CD8-positive, alpha-beta memory T cell (primary cell): ENCODE measurements at regions not wholly inside any gene's neighbourhood (a gene's known extent, or its start where the extent isn't known, plus 50 kb on each side); places are given as distances from the start of the nearest gene placed in this dataset.

ENCODE experiments used
- CTCF ChIA-PET: fragments of 350-600 bp; sonication (Branson Sonifier 250); formaldehyde crosslinking; loops from one replicate; lab custom pipeline; 2021; ENCODE audit warnings: antibody characterized with exemption; lab: Charles Lee
- POLR2A ChIA-PET: fragments of 350-600 bp; sonication (Branson Sonifier 250); formaldehyde crosslinking; loops from one replicate; lab custom pipeline; 2021; ENCODE audit warnings: antibody characterized with exemption; lab: Charles Lee
- DNase-seq, 5 donors: peaks; one replicate each; pipeline versions ENCODE4 v3.0.0 to v3.0.0-alpha.2; 2020 to 2022; ENCODE audit warnings: mixed read lengths in 1 of 5
- H3K27ac ChIP-seq: one replicate; pipeline ENCODE4 v1.7.0; 2013; ENCODE audit warnings: low read depth, mild to moderate bottlenecking, low read length, moderate library complexity
- H3K27me3 ChIP-seq: 2 replicates; pipeline ENCODE4 v1.7.0; 2013; ENCODE audit warnings: low read length, mild to moderate bottlenecking; ENCODE audit not compliant: insufficient read depth, poor library complexity, severe bottlenecking
- H3K36me3 ChIP-seq: 2 replicates; pipeline ENCODE4 v1.7.0; 2013; ENCODE audit warnings: mild to moderate bottlenecking, low read length, moderate library complexity; ENCODE audit not compliant: insufficient read depth
- H3K4me1 ChIP-seq: 2 replicates; pipeline ENCODE4 v1.7.0; 2013; ENCODE audit warnings: mild to moderate bottlenecking, low read length, moderate library complexity; ENCODE audit not compliant: insufficient read depth
- H3K4me3 ChIP-seq: 2 replicates; pipeline ENCODE4 v1.7.0; 2013; ENCODE audit warnings: mild to moderate bottlenecking, low read length
- H3K9me3 ChIP-seq: 2 replicates; pipeline ENCODE4 v1.7.0; 2013; ENCODE audit warnings: mild to moderate bottlenecking, low read length
- H3K27ac Mint-ChIP-seq, 8 donors: one replicate each; pipeline ENCODE4 v1.8.0; 2020 to 2021; ENCODE audit warnings: mixed read lengths in 8 of 8, mild to moderate bottlenecking in 6 of 8, inconsistent platforms in 3 of 8, moderate library complexity in 3 of 8
- H3K27me3 Mint-ChIP-seq, 2 donors: one replicate each; pipeline ENCODE4 v1.8.0; 2020 to 2021; ENCODE audit warnings: mixed read lengths in 2 of 2, mild to moderate bottlenecking in 1 of 2, moderate library complexity in 1 of 2
- H3K36me3 Mint-ChIP-seq, 3 donors: one replicate each; pipeline ENCODE4 v1.8.0; 2020 to 2021; ENCODE audit warnings: mixed read lengths in 3 of 3, inconsistent platforms in 1 of 3, mild to moderate bottlenecking in 1 of 3
- H3K4me1 Mint-ChIP-seq, 3 donors: one replicate each; pipeline ENCODE4 v1.8.0; 2020 to 2021; ENCODE audit warnings: mixed read lengths in 3 of 3, inconsistent platforms in 1 of 3, mild to moderate bottlenecking in 1 of 3
- H3K4me3 Mint-ChIP-seq, 7 donors: one replicate each; pipeline ENCODE4 v1.8.0; 2020 to 2021; ENCODE audit warnings: mixed read lengths in 7 of 7, mild to moderate bottlenecking in 6 of 7, moderate library complexity in 4 of 7, inconsistent platforms in 2 of 7
- H3K9me3 Mint-ChIP-seq, 5 donors: one replicate each; pipeline ENCODE4 v1.8.0; 2020 to 2022; ENCODE audit warnings: mixed read lengths in 5 of 5, mild to moderate bottlenecking in 3 of 5, moderate library complexity in 2 of 5, inconsistent platforms in 1 of 5

GRCh38 chr12:97168804-97169203 lies 261.7 kb downstream of the NEDD1 start:
- no peaks in the 10 kb centered on the region for H3K27me3 ChIP-seq
- ChIA-PET CTCF (no interaction called here), POLR2A (no interaction called here)
- no peaks in the 10 kb centered on the region for H3K4me1 ChIP-seq
- H3K4me1 Mint-ChIP-seq: no peaks in the 10 kb centered on the region
- H3K4me3 Mint-ChIP-seq: no peak overlapping the region
- H3K27ac ChIP-seq: no peak overlapping the region
- H3K36me3 ChIP-seq: no peaks in the 10 kb centered on the region
- H3K36me3 Mint-ChIP-seq: no peaks in the 10 kb centered on the region
- no peak overlapping the region for H3K27ac Mint-ChIP-seq
- no peak overlapping the region for H3K4me3 ChIP-seq
- no peaks in the 10 kb centered on the region for H3K9me3 Mint-ChIP-seq
- no peaks in the 10 kb centered on the region for H3K9me3 ChIP-seq
- peaks cover 6 to 15% of the 10 kb centered on the region in 2 donors for H3K27me3 Mint-ChIP-seq
- DNase-seq: no peak

GRCh38 chr12:97169889-97170567 lies 263.0 kb downstream of the NEDD1 start:
- Mint-ChIP-seq H3K9me3 (no peaks in the 10 kb centered on the region), H3K4me3 (no peak overlapping the region), H3K4me1 (no peaks in the 10 kb centered on the region), H3K36me3 (no peaks in the 10 kb centered on the region), H3K27me3 (peaks cover 3 to 11% of the 10 kb centered on the region in 2 donors), H3K27ac (no peak overlapping the region)
- no peak overlapping the region for H3K4me3 ChIP-seq
- ChIA-PET CTCF (no interaction called here), POLR2A (no interaction called here)
- no peak for DNase-seq
- H3K27me3 ChIP-seq: no peaks in the 10 kb centered on the region
- H3K9me3 ChIP-seq: no peaks in the 10 kb centered on the region
- H3K36me3 ChIP-seq: no peaks in the 10 kb centered on the region
- no peaks in the 10 kb centered on the region for H3K4me1 ChIP-seq
- no peak overlapping the region for H3K27ac ChIP-seq

GRCh38 chr12:97173688-97174410 lies 266.8 kb downstream of the NEDD1 start:
- H3K9me3 ChIP-seq: no peaks in the 10 kb centered on the region
- no peaks in the 10 kb centered on the region for H3K36me3 ChIP-seq
- H3K4me1 Mint-ChIP-seq: no peaks in the 10 kb centered on the region
- H3K4me1 ChIP-seq: no peaks in the 10 kb centered on the region
- peaks cover 3 to 4% of the 10 kb centered on the region in 2 donors for H3K27me3 Mint-ChIP-seq
- H3K4me3 ChIP-seq: no peak overlapping the region
- CTCF ChIA-PET: no interaction called here
- no peak for DNase-seq
- H3K9me3 Mint-ChIP-seq: no peaks in the 10 kb centered on the region
- no peaks in the 10 kb centered on the region for H3K27me3 ChIP-seq
- H3K27ac Mint-ChIP-seq: no peak overlapping the region
- H3K27ac ChIP-seq: no peak overlapping the region
- H3K4me3 Mint-ChIP-seq: no peak overlapping the region
- POLR2A ChIA-PET: no interaction called here
- H3K36me3 Mint-ChIP-seq: no peaks in the 10 kb centered on the region

- H3K4me1 ChIP-seq: no peaks in the 10 kb centered on the region
- ChIA-PET POLR2A (no interaction called here), CTCF (interaction anchor here (0.7 kb wide), 1 partner anchor 145 kb away, joined by 3 read pairs; no protein-coding TSS in a partner anchor)
- H3K9me3 ChIP-seq: no peaks in the 10 kb centered on the region
- H3K27ac ChIP-seq: no peak overlapping the region
- no peaks in the 10 kb centered on the region for H3K27me3 ChIP-seq
- H3K36me3 ChIP-seq: no peaks in the 10 kb centered on the region
- Mint-ChIP-seq H3K9me3 (peaks cover 0 to 5% (median 0%) of the 10 kb centered on the region in 5 donors), H3K27me3 (peaks cover 2 to 4% of the 10 kb centered on the region in 2 donors), H3K4me3 (no peak overlapping the region), H3K27ac (no peak overlapping the region), H3K4me1 (no peaks in the 10 kb centered on the region), H3K36me3 (no peaks in the 10 kb centered on the region)
- H3K4me3 ChIP-seq: no peak overlapping the region
- no peak for DNase-seq
Measured at GRCh38 chr12:97177481-97177880, 270.4 kb downstream of the NEDD1 start.

GRCh38 chr12:97181571-97182265 lies 274.7 kb downstream of the NEDD1 start:
- no peaks in the 10 kb centered on the region for H3K36me3 Mint-ChIP-seq

GRCh38 chr12:97182769-97183168 lies 275.7 kb downstream of the NEDD1 start:
- no peak overlapping the region for H3K27ac ChIP-seq
- no peaks in the 10 kb centered on the region for H3K36me3 ChIP-seq
- no peaks in the 10 kb centered on the region for H3K9me3 ChIP-seq
- no peaks in the 10 kb centered on the region for H3K27me3 ChIP-seq
- Mint-ChIP-seq H3K4me1 (no peaks in the 10 kb centered on the region), H3K4me3 (no peak overlapping the region), H3K27ac (no peak overlapping the region), H3K36me3 (no peaks in the 10 kb centered on the region), H3K27me3 (peaks cover 4% of the 10 kb centered on the region in 2 donors), H3K9me3 (peaks cover 0 to 8% (median 5%) of the 10 kb centered on the region in 5 donors)
- DNase-seq: no peak
- no peak overlapping the region for H3K4me3 ChIP-seq
- POLR2A ChIA-PET: no interaction called here
- CTCF ChIA-PET: no interaction called here
- H3K4me1 ChIP-seq: no peaks in the 10 kb centered on the region

More at GRCh38 chr12:97181571-97182265, 274.7 kb downstream of the NEDD1 start:
- Mint-ChIP-seq H3K4me3 (no peak overlapping the region), H3K9me3 (peaks cover 0 to 8% (median 0%) of the 10 kb centered on the region in 5 donors), H3K27ac (no peak overlapping the region), H3K27me3 (peaks cover 4% of the 10 kb centered on the region in 2 donors), H3K4me1 (no peaks in the 10 kb centered on the region)
- no peaks in the 10 kb centered on the region for H3K4me1 ChIP-seq
- CTCF ChIA-PET: no interaction called here
- no peaks in the 10 kb centered on the region for H3K27me3 ChIP-seq
- no peak for DNase-seq
- no peaks in the 10 kb centered on the region for H3K9me3 ChIP-seq
- POLR2A ChIA-PET: no interaction called here
- H3K36me3 ChIP-seq: no peaks in the 10 kb centered on the region
- H3K27ac ChIP-seq: no peak overlapping the region
- no peak overlapping the region for H3K4me3 ChIP-seq

GRCh38 chr12:97184127-97184773 lies 277.2 kb downstream of the NEDD1 start:
- no peaks in the 10 kb centered on the region for H3K4me1 ChIP-seq
- no peak for DNase-seq
- no peak overlapping the region for H3K27ac Mint-ChIP-seq
- no peak overlapping the region for H3K4me3 ChIP-seq
- ChIA-PET POLR2A (no interaction called here), CTCF (no interaction called here)
- no peaks in the 10 kb centered on the region for H3K36me3 Mint-ChIP-seq
- peaks cover 4% of the 10 kb centered on the region in 2 donors for H3K27me3 Mint-ChIP-seq
- H3K27ac ChIP-seq: no peak overlapping the region
- H3K9me3 ChIP-seq: no peaks in the 10 kb centered on the region
- no peaks in the 10 kb centered on the region for H3K27me3 ChIP-seq
- no peaks in the 10 kb centered on the region for H3K4me1 Mint-ChIP-seq
- H3K36me3 ChIP-seq: no peaks in the 10 kb centered on the region
- H3K9me3 Mint-ChIP-seq: peaks cover 0 to 10% (median 5%) of the 10 kb centered on the region in 5 donors
- H3K4me3 Mint-ChIP-seq: no peak overlapping the region

- no peaks in the 10 kb centered on the region for H3K27me3 ChIP-seq
- Mint-ChIP-seq H3K9me3 (peaks cover 0 to 10% (median 3%) of the 10 kb centered on the region in 5 donors), H3K27ac (no peak overlapping the region), H3K4me3 (no peak overlapping the region), H3K36me3 (no peaks in the 10 kb centered on the region), H3K4me1 (no peaks in the 10 kb centered on the region), H3K27me3 (peaks cover 4% of the 10 kb centered on the region in 2 donors)
- CTCF ChIA-PET: no interaction called here
- no peaks in the 10 kb centered on the region for H3K9me3 ChIP-seq
- POLR2A ChIA-PET: no interaction called here
- DNase-seq: no peak
- H3K27ac ChIP-seq: no peak overlapping the region
- no peaks in the 10 kb centered on the region for H3K36me3 ChIP-seq
- no peaks in the 10 kb centered on the region for H3K4me1 ChIP-seq
- H3K4me3 ChIP-seq: no peak overlapping the region
Measured at GRCh38 chr12:97185567-97185966, 277.0 kb upstream of the RMST start.
